Fibroblast of peridontal ligament (primary cell): ENCODE measurements at regions not wholly inside any gene's neighbourhood (a gene's known extent, or its start where the extent isn't known, plus 50 kb on each side); places are given as distances from the start of the nearest gene placed in this dataset.

Source experiments
- DNase-seq: peaks from one replicate; pipeline ENCODE4 v3.0.0-alpha.2; 2010; ENCODE audit errors: extremely low read depth

DNA sequence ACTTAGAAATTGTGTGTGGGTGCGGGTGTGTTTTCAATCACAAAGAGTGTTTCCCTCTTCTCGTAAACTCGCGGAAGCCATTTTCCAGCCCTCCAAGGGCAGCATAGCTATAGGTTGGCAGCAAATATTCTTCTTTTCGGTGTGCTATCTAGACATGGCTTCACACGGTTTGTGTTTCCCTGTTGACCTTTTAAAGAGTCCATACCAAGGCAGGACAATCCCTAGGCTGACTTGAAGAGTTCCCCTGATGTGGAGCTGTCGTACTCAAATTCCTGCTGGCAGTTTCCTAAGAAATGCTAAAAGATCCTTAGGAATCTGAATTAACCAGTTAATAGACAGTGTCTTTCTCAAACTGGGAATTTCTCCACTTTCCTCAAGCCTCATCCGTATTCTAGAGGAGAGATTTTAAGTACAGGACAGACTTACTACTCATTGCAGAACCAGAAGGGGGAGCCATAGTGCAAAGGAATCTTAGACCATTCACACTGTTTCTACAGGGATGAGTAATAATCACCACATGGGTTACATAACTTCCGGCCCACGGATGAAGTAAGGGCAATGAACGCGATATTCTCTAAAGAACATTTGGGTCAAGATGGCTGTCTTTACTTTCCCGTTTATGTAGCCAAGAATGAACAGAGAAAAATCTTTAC is 288.6 kb upstream of the ELAC2 start:
- DNase-seq, result peak; percentile 92

DNA sequence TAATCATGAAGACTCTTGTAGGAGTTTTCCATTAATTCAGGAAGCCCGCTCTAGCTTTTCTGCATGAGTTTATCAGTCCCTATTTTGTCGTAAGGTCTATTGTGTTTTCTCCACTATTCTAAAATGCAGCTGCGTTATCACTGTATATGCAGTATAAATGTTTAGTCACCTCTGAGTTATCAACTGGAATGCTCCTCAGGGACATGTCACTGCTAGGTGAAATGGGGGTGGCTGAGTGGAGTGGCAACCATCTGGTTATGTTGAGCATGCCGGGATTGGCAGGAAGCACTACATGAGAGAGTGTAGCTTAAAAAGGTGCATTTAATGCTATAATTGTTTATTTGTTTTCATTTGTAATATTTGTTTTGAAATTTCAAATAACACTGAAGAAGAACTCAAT is 285.2 kb upstream of the ELAC2 start:
- no peak for DNase-seq

DNA sequence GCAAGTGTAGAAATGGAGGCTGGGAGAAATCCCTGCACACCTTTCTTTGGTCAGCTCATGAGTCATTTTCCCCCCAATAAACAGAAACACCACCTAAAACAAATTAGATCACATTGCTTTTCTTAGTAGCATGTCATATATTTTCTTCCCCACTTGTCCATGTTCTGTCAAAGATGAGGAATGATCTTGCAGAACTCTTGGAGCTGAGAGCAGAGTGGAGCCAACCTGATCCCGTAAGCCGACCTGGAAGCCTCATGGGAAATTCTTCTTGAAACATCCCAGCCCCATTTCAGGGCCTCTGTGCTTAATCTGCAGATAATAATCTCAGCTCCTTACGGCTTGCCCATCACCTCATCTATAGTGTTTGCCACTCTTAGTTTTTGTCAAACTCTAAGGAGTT is 284.6 kb upstream of the ELAC2 start:
- no peak for DNase-seq

DNA sequence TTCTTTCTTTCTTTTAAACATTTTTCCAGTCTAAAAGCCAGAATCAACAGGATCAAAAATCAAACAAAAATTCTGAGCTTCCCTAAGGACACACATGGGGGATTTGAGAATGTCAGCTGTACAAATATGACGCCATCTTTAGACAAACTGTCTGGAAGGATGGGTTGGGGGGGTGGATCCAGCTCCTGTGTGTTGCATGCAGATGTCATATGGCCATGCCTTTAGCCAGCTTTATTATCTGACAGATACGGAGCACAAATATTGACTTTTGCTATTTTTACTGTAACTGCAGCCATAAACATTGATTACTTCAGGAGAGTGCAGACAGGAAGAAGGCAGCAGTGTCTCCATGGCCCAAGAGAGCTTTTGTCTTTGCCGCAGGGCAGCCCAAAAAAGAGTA is 279.4 kb upstream of the ELAC2 start:
- DNase-seq, result no peak

DNA sequence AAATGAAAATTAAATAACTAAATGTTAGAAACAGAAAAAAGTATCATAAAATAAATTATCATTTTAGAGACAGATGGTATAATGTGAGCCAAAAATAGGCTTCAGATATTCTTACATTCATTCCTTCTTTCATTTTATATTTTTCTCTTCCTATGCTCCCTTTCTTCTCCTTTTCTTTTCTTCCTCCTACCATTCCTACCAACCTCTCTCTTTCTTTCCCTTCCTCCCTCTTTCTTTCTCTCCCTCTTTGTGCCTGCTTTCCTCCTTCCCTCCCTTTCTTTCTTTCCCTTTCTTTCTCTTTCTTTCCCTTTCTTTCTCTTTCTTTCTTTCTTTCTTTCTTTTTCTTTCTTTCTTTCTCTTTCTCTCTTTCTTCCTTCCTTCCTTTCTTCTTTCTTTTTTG is 275.6 kb upstream of the ELAC2 start:
- DNase-seq, result no peak

DNA sequence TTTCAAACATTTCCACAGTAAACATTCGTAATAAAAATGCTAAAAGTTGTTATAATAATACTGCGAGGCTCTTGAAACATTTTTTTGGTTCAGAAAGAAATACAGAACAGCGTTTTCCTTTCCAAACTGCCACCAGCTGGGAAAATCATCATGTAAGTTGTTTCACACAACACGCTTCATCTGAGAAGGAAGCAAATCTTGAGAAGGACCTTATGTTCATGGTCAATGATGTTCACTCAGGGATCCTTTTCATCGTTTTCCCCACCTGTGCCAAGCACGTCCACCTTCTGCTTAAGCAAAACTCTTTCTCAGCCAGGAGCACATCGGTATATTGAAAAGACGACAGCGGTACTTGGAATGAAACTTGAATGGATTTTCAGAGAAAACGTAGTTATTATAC is 274.5 kb upstream of the ELAC2 start:
- no peak for DNase-seq

DNA sequence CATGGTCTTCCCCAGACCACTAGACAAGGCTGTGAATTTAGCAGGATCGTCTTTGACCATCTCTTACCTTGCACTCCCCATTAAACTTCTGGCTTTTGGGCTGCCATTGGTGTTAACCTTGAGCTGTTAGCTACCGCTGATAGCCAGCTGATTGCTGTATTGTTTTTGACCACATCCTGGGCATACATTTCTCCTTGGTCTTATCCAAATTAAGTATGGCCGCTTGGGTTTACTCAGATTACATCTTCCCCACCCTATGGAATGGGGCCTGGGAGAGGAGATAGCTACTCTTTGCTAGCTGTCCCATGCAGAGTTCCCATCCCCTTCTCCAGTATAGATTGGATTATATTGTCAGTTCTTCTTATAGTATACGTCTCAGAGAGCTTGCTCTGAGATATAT is 270.4 kb upstream of the ELAC2 start:
- no peak for DNase-seq

DNA sequence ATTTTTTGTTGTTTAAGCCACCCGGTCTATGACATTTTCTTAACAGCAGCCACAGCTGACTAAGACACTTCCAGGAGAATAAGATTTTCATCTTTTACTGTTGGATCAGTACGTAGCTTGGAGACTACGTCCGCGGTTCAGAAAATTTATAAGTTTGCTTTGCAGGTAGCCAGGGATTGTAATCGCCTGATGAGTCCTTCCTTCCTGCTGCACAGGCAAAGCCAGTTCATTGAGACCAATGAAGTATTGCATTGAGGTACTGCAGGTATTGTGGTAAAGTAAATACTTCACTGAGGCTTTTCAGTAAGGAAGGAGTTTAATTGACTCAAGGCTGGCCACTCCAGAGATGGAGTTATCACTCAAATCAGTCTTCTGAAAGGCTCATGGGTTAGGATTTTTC is 269.4 kb upstream of the ELAC2 start:
- DNase-seq, result no peak

DNA sequence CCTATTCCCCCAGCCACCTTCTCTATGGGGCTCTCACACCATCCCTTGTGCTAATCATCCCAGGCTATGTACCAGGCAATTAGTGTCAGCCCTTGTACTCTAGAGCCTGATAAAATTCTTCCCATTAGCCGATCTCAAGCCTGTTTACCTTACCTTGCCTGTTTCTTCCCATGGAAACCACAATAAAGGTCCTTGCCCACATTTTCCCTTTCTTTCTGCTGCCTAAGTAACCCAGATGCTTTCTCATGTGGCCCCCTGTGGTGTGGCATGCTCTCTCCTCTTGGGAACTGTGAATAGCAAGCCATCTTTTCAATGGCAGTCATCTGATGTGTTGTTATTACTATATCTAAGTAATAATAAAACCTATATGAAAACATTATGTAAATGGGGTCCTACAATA is 265.8 kb upstream of the ELAC2 start:
- no peak for DNase-seq

DNA sequence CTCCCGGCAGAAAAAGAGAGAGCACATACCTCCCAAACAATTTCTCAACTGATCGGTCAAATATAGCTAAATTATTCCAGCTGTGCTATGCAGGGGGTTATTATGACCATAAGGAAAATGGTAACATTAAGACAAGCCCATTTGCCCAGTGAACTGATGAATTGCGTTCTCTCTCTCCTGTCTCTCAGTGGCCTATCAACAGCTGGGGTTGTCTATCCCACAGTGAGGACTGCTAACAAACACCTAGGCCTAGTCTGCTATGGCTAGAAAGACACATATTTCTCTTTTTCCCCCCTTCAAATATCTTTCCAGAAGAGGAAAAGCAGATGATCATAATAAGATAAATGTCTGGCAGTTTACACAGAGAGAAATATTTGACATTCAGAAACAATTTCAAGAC is 263.8 kb upstream of the ELAC2 start:
- no peak for DNase-seq

DNA sequence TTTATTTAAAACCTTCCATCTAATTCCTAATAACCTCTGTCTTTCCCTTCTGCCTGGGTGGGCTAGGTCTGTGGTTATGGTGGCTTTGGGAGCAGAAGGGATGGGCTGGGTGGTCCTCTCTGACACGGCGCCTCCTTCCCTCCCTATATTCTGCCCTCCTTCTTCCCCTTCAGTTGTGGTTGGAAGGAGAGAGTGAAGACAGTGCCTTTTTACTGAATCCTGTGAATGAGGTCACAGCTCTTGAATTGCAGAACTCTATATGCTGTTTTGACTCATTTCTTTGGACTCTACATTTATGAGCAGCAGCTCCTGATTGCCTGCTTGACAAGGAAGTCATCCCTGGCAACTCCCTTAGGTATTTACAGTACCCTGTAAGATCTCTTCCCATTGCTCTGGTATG is 256.0 kb upstream of the ELAC2 start:
- peak; percentile 22 for DNase-seq

DNA sequence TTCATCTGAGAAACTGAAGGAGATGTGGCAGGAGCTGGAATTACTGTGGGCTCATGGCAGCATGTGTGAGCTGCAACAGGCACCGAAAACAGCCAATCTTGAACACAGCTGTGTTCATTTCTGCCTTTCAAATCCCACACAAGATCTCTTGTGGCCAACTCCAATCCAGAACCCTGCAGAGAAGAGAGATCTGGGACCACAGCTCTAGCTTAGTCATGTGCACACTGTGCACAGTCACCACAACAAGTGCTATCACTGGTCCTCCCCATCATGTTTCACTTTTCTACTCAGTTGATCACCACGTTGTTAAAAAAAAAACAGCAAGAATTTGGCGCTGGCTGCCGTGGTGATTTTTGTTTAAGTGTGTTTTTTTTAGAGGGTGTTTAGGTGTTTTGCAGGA is 254.5 kb upstream of the ELAC2 start:
- DNase-seq, result no peak

DNA sequence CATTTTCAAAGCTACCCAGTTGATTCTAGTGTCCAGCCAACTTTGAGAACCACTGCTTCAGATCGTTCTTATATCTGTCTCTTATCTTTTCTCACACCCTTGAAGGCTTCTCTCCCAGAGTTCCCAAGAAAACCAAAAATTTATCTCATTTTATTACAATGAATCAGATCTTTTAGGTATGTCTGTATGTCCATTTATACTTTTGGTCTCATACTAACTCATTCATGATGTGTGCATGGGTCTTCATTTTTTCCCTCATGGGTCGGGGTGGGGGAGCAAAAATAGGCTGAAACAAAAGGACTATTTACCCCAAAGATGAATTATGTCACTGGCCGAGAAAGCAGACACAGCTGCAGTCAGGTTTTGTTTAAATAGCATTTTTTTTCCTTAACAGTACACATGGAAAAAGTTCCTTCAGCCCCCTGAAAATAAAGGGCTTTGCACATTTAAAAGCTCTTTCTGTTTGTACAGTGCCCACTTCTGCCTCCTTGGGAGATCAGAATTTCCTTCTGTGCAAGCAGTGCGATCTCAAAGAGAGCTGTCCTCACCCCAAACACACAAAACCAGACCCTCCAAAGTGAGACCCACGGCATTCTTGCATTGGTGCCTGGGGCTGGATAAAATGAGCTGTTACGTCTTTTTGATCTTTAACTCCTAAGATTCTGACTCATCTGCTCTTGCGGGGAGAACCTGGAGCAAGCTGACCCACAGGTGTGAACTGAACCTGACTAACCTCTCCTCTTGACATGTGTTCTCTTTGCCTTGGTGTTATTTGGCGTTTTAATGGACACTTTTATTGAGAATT is 251.2 kb upstream of the ELAC2 start:
- DNase-seq, result no peak

DNA sequence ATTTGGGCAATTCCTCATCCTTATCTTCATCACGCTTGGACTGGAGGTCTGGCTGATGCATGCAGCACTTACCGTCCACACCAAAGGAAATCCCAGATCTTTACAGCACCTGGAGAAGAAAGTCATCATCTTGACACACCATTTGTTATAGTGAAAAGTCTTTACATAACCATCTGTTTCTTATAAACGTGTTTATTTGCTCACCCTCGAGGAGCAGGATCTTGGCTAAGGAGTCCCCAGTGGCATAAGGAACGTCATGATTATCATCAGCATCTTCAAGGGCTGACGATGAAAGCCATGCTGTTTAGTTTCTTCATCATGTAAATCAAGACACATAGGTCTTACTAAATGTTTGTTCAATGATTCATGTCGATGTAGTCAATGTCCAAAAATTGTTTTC is 248.8 kb upstream of the ELAC2 start:
- DNase-seq, result peak; percentile 76

DNA sequence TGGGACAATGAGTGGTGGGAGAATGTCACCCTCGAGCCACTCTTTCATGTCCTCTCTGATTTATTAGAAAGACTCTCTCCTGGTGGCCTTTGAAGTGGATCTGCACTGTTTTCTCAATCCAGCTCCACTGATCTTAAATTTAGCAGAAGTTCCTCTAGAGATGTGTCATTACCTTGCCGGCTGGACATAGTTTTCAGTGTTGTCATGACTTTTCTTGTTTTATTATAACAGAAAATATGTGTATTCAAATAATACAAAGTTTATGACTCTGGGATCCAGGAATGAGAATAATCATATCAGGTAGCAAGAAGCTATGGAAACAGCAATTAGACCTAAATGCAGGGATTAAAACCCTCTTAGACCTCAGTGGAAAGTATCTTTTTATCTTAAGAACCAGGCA is 247.5 kb upstream of the ELAC2 start:
- DNase-seq, result no peak

DNA sequence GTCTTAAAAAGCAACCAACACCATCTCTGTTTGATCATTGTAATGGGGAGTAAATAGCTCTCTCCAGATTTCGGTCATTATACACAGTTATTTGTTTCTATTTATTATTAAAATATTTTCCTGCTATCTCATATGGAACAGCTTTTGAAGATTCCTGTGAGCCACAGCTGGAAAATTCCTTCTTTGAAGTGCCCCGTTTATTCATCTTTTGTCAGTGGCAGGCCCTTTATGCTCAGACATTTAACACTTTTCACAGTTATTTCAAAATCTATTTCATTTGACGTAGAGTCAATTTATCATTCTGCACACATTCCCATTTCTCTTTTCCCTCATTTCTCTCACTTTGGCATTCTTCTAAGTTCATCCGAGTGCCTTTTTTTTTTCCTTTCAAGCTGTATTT is 245.9 kb upstream of the ELAC2 start:
- no peak for DNase-seq

DNA sequence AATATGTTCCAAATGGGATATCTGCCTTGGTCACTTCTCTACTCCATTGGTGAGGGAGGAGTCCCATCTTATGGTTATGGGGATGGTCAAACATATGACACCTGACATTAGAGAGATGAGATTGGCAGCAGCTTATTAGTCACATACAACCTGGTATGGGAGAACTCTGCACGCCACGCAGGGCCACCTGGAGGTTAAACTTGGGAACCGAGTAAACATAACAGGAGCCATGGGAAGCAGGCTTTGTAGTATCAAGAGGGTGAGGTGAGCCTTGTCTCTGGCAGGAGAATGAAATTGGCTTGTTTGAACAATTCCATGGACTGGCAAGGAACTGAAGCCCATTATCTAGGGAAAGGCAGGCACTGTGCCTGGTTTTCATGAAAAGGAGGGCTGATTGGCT is 238.7 kb upstream of the ELAC2 start:
- no peak for DNase-seq

DNA sequence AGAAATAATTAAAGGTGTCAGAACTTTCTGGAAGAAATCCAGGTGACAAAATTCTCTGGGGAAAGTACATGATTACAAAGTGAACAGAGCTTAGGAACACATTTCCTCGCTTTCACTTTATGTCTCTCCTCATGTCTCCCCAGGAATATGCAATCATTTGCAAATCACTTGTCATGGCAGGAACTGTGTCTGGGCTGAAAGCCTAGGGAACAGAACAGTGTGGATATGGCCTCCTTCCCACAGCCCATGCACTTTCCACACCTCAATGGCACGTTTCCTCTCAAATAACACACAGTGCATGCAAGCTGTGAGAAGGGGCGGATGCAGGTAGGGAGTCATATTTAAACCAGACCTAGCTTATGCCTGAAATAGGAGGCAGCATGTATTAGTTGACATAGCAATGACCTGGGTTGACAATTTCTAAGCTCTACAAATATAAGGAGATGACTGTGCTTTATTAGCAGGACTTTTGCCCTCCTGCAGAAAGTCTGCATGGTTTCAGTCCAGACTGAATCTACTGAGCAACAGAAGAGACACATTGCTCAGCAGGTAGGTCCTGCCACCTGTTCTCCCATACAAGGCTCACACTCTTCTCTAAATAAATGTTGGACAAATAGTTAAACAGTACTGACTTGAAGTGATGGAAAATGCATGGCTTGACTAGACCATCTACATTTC is 236.0 kb upstream of the ELAC2 start:
- no peak for DNase-seq

DNA sequence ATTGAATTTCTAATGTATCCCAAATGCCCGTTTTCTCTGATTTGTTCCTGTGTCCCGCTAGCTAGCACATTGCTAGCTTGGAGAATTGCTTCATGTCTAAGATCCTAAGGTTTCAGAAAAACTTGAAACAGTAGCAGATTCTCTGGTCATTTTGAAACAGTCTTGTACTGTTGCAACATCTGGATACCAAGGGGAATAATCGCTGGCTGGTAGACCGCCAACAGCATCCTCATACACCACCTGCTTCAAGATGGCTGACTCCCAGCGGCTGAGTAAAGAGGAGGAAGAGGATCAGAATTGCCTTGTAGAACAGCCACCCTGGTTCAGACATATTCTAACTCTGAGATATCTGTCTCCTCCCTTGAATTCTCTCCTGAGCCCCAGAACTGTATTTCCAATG is 226.7 kb upstream of the ELAC2 start:
- peak; percentile 35 for DNase-seq

DNA sequence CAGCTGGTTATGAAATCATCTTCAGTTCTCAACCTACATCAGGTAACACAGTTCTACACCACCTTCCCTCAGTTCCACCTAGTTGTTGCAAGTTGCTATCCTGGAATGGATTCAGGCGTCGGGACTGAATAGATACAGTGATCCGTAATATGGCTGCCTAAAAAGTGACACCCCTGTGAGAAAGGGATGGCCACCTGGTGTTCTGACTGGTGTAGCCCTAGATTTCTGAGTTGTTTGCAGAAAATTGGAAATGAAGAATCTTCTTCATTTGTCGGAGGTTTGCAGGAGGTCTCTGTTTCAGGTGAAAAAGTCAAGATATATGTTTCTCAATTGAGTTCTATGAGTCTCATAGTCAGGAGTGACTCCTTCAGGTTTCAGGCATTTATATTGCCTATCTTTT is 225.8 kb upstream of the ELAC2 start:
- no peak for DNase-seq

DNA sequence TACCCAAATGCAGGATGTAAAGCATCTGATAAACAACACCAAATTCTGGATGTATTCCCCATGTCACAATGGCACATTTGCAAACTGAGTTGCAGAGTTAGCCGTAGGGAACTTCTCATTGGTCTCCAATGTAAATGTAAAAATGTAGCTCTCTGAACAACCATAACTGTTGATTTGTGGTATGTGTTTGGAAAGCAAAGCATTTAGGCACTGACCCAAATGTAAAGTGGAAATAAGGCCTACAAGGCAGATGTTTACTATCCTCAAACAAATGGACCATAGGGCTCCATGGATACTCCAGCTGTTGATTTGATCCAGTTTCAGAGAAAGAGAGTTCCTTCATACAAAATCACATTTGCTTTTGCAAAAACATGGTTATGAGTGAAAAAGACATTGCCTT is 223.0 kb upstream of the ELAC2 start:
- DNase-seq, result no peak

DNA sequence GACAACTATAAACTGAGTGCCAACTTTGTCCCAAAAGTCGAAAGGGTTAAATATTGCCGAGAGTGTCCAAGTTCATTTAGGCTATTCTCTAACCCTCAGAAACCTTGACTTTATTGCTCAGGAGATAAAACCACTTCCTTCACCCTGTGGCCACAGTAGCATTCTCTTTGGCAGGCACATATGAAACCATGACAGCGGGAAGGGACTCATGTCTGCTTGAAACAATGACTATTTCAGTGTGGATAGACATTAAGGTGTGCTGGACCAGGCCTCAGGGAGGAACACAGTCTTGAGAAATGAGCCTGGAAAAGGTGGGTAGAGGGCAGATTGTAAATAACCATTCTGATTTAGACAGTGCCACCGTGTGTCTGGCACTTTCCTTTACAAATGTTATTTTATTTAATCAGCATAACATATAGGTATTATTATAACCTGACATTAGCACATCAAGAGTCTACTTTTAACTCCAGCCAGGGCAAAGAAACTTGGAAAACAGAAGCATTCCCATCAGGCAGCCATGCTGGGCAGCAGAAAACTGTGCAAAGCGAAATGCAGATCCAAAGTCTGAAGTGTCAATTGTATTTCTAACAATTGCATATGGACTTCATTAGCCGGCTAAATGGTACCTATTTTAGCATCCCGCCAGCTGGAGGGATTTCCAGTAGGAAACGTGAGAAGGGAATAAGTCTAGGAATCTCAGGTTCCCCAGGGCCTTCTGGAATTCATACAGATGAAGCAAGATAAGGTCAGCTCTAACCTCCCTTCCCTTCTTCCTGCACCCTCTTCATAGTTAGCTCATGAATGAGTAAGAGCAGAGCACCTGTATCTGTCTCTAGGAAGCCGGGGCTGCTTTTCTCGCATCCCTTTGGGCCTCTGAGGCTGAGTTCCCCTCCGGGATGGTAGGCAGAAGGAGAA is 212.8 kb upstream of the ELAC2 start:
- DNase-seq, result no peak
